Suprapubic skin (tissue), 4 donors: ENCODE measurements at regions not wholly inside any gene's neighbourhood (a gene's known extent, or its start where the extent isn't known, plus 50 kb on each side); places are given as distances from the start of the nearest gene placed in this dataset.

Experiments used
- CTCF ChIP-seq, 2 donors: fragments of 200-600 bp in 1 of 2; fragments of 450-650 bp in 1 of 2; sonication (generic) in 1 of 2; IDR thresholded peaks; one replicate each; pipeline ENCODE4 v1.5.1; 2016 to 2019; ENCODE audit warnings: antibody characterized with exemption in 2 of 2, mild to moderate bottlenecking in 1 of 2, moderate library complexity in 1 of 2
- EP300 ChIP-seq: sonication (generic); formaldehyde crosslinking; IDR thresholded peaks from one replicate; pipeline ENCODE4 v1.6.1; 2017; ENCODE audit warnings: antibody characterized with exemption
- POLR2A ChIP-seq, 2 donors: fragments of 450-650 bp; IDR thresholded peaks; one replicate each; pipeline ENCODE4 v1.6.1; 2017; ENCODE audit warnings: antibody characterized with exemption in 2 of 2, mild to moderate bottlenecking in 2 of 2, moderate library complexity in 2 of 2
- POLR2AphosphoS5 ChIP-seq, 3 donors: sonication (generic); formaldehyde crosslinking; IDR thresholded peaks; one replicate each; pipeline ENCODE4 v1.6.1; 2017; ENCODE audit warnings: antibody characterized with exemption in 3 of 3

GRCh38 chr4:114373508-114373907 lies 225.1 kb upstream of the UGT8 start:
- TF ChIP-seq CTCF (IDR thresholded peaks at IDR 0.05), result no peak
- no peak for TF ChIP-seq EP300
- no peak for TF ChIP-seq POLR2A (IDR thresholded peaks at IDR 0.05)
- no peak for TF ChIP-seq POLR2AphosphoS5 (IDR thresholded peaks at IDR 0.05)
